NCI-H2029 (cell line): ENCODE measurements at regions not wholly inside any gene's neighbourhood (a gene's known extent, or its start where the extent isn't known, plus 50 kb on each side); places are given as distances from the start of the nearest gene placed in this dataset.
"Not testable (repeated sequence)": the region's sequence is repeated elsewhere in the genome, so short reads cannot be mapped to it uniquely, and the experiment has no call there.

Experiments
- DNase-seq: peaks from one replicate; lab custom pipeline; 2025; lab: John Stamatoyannopoulos, UW

DNA sequence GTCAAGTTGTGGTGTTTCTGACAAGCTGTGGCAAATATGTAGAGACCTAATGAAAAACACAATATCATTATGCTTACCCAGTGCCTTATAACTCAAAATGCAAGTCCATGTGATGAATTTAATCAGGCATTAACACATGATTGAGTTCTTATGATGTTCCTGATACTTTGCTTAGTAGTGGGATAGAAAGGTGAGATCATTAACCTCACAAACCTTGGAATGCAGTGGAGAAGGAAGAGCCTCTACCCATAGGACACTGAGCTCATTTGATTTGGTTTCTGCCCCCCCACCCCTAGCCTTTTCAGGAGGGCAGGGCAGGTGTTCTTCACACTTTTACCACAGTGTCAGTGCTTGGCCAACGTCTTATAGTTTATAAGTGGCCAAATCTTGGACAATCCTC is 683.6 kb upstream of the CPEB2 start:
- DNase-seq, result no peak

DNA sequence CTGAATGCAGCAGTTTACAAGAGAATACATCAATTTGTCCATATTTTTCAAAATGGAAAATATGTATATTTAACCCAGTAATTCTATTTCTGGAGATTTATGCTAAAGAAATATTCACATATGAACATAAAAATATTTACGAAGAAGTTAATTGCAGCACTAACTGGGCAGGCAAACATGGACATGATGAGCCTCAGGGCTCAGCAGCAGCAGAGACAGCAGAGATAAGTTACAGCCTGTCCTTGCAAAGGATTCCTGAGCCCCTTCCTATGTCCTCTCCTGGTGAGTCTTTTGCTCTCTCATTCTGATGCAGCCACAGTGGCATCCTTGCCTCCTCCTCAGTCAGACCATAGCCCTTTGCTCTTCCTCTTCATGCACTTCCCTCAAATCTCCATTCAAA is 680.6 kb upstream of the CPEB2 start:
- DNase-seq, result no peak

DNA sequence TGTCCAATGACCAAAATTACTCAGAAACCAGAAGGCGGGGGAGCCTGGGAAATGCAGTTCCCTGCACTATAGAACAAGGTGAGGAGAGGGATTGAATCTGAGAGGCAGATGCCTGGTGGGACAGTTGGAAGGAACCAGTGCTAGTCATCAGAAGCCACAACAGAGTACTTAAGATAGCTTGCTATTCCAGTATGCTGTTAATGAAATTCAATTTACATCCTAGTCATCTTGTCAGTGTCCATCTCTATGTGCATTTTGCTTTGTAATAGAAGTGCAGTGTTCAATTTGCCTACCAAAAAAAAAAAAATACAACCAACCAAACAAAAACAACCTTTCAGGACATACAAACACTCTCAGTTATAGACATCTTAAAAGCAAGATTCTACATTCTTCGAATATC is 679.1 kb upstream of the CPEB2 start:
- DNase-seq, result no peak

GRCh38 chr4:14329228-14329627 is 673.1 kb upstream of the CPEB2 start:
- DNase-seq, result no peak

- no peak for DNase-seq
Observed at GRCh38 chr4:14333616-14334015, 668.7 kb upstream of the CPEB2 start.

- DNase-seq, result no peak
Observed at GRCh38 chr4:14334166-14334565, 668.1 kb upstream of the CPEB2 start.

DNA sequence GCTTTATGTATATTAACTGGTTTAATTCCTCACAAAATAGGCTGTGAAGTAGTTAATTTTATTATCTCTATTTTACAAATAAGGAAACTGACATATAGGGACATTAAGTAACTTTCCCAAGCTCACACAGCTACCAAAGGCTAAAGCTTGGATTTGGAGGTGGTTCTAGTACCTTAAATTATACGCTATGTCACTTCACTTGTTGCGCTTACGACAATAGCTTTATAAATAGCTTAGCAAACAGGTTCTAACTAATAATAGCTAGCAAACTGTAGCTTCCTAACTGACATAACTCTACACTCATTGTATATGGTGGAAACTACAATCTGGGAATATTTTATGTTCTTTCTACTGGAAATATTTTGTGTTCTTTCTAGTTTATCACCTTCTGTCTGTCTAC is 666.4 kb upstream of the CPEB2 start:
- no peak for DNase-seq

DNA sequence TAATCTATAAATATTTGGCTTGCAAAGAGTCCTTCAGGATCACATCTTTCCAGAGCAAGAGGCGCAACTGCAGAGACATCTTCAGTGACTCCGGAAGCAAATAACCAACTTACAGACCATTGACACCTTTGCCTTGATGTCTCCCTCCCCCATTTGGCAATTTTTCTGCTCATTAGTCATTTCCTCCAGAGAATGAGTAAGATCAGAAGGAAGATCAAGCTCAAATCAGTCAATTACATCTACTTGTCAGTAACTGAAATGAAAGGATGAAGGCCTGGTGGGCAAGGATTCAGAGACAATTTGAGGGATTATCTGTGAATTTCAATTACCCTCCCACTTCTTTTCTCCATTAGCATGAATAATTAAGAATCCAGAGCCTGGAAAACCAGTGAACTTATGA is 665.6 kb upstream of the CPEB2 start:
- DNase-seq, result no peak

DNA sequence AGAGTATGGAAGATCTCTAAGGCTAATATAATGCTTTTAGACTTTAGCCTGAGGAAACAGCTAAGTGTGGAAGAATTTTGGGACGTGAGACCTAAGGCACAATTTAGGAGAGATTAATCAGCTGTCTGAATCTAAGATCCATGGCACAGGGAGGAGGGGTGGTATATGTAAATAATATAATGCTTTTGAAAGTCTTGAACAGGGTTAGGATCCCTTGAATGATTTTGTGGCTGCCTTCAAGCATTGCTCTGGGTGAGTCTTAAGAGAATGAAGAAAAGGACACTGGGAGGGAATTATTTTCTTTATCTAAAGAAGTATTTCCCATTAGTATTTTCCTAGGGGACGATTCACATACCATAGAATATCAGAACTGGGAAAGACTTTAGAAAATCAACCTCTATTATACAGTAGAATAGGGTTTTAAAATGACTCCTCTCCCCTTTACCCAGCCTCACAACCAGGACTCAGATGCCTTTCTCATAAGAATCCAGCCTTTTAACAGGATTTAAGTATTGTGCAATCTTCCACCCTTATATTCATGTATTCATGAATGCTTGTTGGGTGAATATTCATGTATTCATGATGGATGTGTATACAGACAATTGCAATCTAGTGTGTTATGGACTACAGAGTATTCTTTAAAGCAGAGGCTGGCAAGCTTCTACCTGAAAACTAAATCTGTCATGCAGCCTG is 664.2 kb upstream of the CPEB2 start:
- DNase-seq, result no peak

- no peak for DNase-seq
Observed at GRCh38 chr4:14338585-14339265, 663.6 kb upstream of the CPEB2 start.

DNA sequence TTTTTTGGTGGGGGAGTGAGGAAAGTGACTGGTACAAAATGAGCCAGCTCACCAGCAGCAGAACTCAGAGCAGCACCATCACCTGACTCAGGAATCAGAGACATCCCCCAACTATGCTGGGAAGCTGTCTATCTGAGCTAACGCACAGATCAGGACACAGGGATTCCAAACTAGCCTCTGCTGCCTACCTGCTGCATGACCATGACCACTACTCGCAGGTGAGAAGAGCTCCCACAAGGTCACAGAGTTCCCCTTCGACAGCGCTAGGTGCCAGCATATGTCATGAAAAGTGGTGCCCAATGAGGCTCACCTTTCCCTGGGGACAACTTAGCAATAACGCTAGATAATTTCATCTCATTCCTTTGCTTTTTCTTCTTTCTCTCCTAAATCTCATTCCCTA is 662.6 kb upstream of the CPEB2 start:
- no peak for DNase-seq

GRCh38 chr4:14340321-14340720 is 662.0 kb upstream of the CPEB2 start:
- no peak for DNase-seq

GRCh38 chr4:14343961-14344360 is 658.3 kb upstream of the CPEB2 start:
- DNase-seq, result no peak

DNA sequence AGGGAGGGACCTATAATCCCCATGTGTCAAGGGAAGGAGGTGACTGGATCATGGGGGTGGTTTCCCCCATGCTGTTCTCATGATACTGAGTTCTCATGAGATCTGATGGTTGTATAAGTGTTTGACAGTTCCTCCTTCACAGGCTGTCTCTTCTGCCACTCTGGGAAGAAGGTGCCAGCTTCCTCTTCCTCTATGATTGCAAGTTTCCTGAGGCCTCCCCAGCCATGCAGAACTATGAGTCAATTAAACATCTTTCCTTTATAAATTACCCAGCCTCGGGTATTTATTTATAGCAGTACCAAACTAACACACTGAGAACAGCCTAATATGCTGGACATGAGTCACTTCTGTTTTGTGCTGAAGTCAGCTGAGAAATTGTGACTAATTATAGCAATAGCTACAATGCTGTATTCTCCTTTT is 656.9 kb upstream of the CPEB2 start:
- no peak for DNase-seq

GRCh38 chr4:14347526-14347925 is 654.8 kb upstream of the CPEB2 start:
- DNase-seq, result no peak

- no peak for DNase-seq
Observed at GRCh38 chr4:14348506-14348905, 653.8 kb upstream of the CPEB2 start.

GRCh38 chr4:14358544-14359160 is 643.6 kb upstream of the CPEB2 start:
- DNase-seq, result not testable (repeated sequence)

GRCh38 chr4:14359991-14360390 is 642.3 kb upstream of the CPEB2 start:
- no peak for DNase-seq

- DNase-seq, result no peak
Observed at GRCh38 chr4:14361084-14361483, 641.2 kb upstream of the CPEB2 start.

DNA sequence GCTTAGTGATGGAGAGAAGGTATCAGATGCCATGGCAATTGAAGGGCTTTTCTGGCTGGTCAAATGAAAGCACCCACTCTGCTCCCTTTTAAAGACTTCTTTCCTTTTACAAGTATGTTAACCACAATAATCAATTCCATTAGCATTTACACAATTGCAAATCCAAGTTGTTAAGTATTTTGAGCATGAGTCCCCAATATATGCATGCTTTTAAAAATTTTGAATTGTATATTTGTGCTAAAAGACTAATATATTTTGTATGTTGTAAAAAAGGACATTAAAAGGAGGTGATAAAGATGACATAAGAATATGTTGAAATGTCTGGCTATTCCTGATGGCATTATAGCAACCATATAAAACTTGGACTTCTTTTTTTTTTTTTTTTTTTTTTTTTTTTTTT is 639.9 kb upstream of the CPEB2 start:
- no peak for DNase-seq

GRCh38 chr4:14364953-14365536 is 637.2 kb upstream of the CPEB2 start:
- no peak for DNase-seq

GRCh38 chr4:14368391-14368790 is 633.9 kb upstream of the CPEB2 start:
- DNase-seq, result no peak

GRCh38 chr4:14371131-14371530 is 631.1 kb upstream of the CPEB2 start:
- no peak for DNase-seq
